ENCODE measurements at regions not wholly inside any gene's neighbourhood (a gene's known extent, or its start where the extent isn't known, plus 50 kb on each side); places are given as distances from the start of the nearest gene placed in this dataset.
"Not testable (repeated sequence)": the region's sequence is repeated elsewhere in the genome, so short reads cannot be mapped to it uniquely, and the experiment has no call there.

GRCh38 chr2:64742678-64743077 is 89.0 kb upstream of the SERTAD2 start:
- in situ Hi-C loops (cut with MboI; ENCODE audit: low sequenced_read_pairs), result no loop called here

- in situ Hi-C loops (cut with MboI; ENCODE audit: low sequenced_read_pairs), result no loop called here
These were observed 90.1 kb upstream of the SERTAD2 start for GRCh38 chr2:64743739-64744330.

- in situ Hi-C loops (cut with MboI; ENCODE audit: low sequenced_read_pairs), result no loop called here
These were observed 91.8 kb upstream of the SERTAD2 start for GRCh38 chr2:64745562-64745961.

GRCh38 chr2:64747690-64748091 is 94.0 kb upstream of the SERTAD2 start:
- in situ Hi-C loops (cut with MboI; ENCODE audit: low sequenced_read_pairs), result not testable (repeated sequence)

GRCh38 chr2:64748147-64748546 is 94.4 kb upstream of the SERTAD2 start:
- in situ Hi-C loops (cut with MboI; ENCODE audit: low sequenced_read_pairs), result no loop called here

- in situ Hi-C loops (cut with MboI; ENCODE audit: low sequenced_read_pairs), result no loop called here
These were observed 94.8 kb upstream of the SERTAD2 start for GRCh38 chr2:64748561-64748960.

- in situ Hi-C loops (cut with MboI; ENCODE audit: low sequenced_read_pairs), result no loop called here
These were observed 95.7 kb upstream of the SERTAD2 start for GRCh38 chr2:64749446-64749845.

- in situ Hi-C loops (cut with MboI; ENCODE audit: low sequenced_read_pairs), result no loop called here
These were observed 96.5 kb upstream of the SERTAD2 start for GRCh38 chr2:64750001-64750816.

GRCh38 chr2:64750817-64751285 is 97.1 kb upstream of the SERTAD2 start:
- in situ Hi-C loops (cut with MboI; ENCODE audit: low sequenced_read_pairs), result no loop called here

GRCh38 chr2:64751286-64752260 is 97.9 kb upstream of the SERTAD2 start:
- in situ Hi-C loops (cut with MboI; ENCODE audit: low sequenced_read_pairs), result no loop called here

GRCh38 chr2:64753399-64753798 is 99.7 kb upstream of the SERTAD2 start:
- in situ Hi-C loops (cut with MboI; ENCODE audit: low sequenced_read_pairs), result no loop called here

- in situ Hi-C loops (cut with MboI; ENCODE audit: low sequenced_read_pairs), result no loop called here
These were observed 100.9 kb upstream of the SERTAD2 start for GRCh38 chr2:64754570-64754969.

GRCh38 chr2:64757126-64757525 is 103.4 kb upstream of the SERTAD2 start:
- in situ Hi-C loops (cut with MboI; ENCODE audit: low sequenced_read_pairs), result no loop called here

- in situ Hi-C loops (cut with MboI; ENCODE audit: low sequenced_read_pairs), result no loop called here
These were observed 106.4 kb upstream of the SERTAD2 start for GRCh38 chr2:64760128-64760527.

- in situ Hi-C loops (cut with MboI; ENCODE audit: low sequenced_read_pairs), result no loop called here
These were observed 108.7 kb upstream of the SERTAD2 start for GRCh38 chr2:64762301-64762997.

GRCh38 chr2:64763126-64763525 is 109.4 kb upstream of the SERTAD2 start:
- in situ Hi-C loops (cut with MboI; ENCODE audit: low sequenced_read_pairs), result no loop called here

- in situ Hi-C loops (cut with MboI; ENCODE audit: low sequenced_read_pairs), result no loop called here
These were observed 111.6 kb upstream of the SERTAD2 start for GRCh38 chr2:64765160-64765805.

GRCh38 chr2:64766841-64767669 is 113.3 kb upstream of the SERTAD2 start:
- in situ Hi-C loops (cut with MboI; ENCODE audit: low sequenced_read_pairs), result no loop called here
